ENCODE measurements at regions not wholly inside any gene's neighbourhood (a gene's known extent, or its start where the extent isn't known, plus 50 kb on each side); places are given as distances from the start of the nearest gene placed in this dataset.

DNA sequence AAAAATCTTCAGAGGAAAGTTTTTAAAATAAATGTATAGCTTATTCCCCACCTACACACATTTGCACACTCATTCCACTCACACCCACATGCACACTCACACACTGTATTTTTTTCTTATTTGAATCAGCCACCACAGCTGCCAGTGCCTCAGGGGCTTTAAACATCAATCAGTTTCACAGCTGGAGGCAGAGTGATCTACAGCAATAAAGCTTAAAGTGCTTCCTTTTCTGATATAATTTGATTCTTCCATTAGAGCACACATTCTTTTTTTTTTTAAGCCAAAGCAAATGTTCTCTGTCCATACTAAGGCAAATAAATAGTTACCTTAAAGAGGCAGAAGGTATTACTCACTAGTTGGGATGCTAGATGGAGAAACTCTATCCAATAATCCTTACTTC, 498.8 kb upstream of the POU3F2 start:
- TF ChIP-seq CTCF (IDR thresholded peaks at IDR 0.05; ENCODE audit: low read depth, low read length, poor library complexity, severe bottlenecking) (no peak), EZH2phosphoT487 (IDR thresholded peaks at IDR 0.05; ENCODE audit: borderline replicate concordance, low read length) (no peak)
